GM21423 (cell line): ENCODE measurements at regions not wholly inside any gene's neighbourhood (a gene's known extent, or its start where the extent isn't known, plus 50 kb on each side); places are given as distances from the start of the nearest gene placed in this dataset.
A peak's percentile ranks its signal among the peaks of the same experiment; 100 is the strongest.
"Not testable (repeated sequence)": the region's sequence is repeated elsewhere in the genome, so short reads cannot be mapped to it uniquely, and the experiment has no call there.

Experiments used
- ATAC-seq: cut with Tn5 transposase; IDR thresholded peaks from one replicate; pipeline ENCODE4 v1.9.1; 2021; ENCODE audit warnings: mild to moderate bottlenecking, moderate library complexity; ENCODE audit not compliant: unreplicated experiment

- ATAC-seq, result no peak
These were observed 112.0 kb downstream of the ZNF648 start for GRCh38 chr1:181949500-181949899.

GRCh38 chr1:181948372-181948771 is 113.1 kb downstream of the ZNF648 start:
- ATAC-seq, result no peak

- ATAC-seq, result no peak
These were observed 114.1 kb downstream of the ZNF648 start for GRCh38 chr1:181947441-181947840.

- ATAC-seq, result peak; percentile 80
These were observed 124.5 kb downstream of the ZNF648 start for GRCh38 chr1:181936768-181937581.

GRCh38 chr1:181936269-181936668 is 125.2 kb downstream of the ZNF648 start:
- ATAC-seq, result peak; percentile 46

DNA sequence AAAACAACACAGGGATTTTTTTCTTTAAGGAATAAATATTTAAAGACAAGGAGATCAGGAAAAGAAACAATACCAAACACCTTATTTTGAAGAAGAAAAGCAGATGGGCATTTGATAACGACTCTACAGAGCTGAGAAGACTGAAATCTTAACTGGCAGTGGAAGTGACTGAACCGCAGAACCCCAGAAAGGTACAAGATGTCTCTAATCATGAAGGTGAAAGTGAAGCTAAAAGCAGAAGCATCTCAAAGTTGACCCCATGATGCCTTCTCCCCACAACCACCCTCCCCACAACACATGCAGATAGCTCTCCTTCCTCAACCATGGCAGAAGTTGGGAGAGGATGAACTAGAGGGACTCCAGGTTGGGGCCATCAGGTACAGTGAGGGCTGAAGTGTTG is 129.6 kb downstream of the ZNF648 start:
- ATAC-seq, result no peak

- ATAC-seq, result no peak
These were observed 131.3 kb downstream of the ZNF648 start for GRCh38 chr1:181930187-181930586.

GRCh38 chr1:181926697-181927096 is 134.8 kb downstream of the ZNF648 start:
- ATAC-seq, result no peak

DNA sequence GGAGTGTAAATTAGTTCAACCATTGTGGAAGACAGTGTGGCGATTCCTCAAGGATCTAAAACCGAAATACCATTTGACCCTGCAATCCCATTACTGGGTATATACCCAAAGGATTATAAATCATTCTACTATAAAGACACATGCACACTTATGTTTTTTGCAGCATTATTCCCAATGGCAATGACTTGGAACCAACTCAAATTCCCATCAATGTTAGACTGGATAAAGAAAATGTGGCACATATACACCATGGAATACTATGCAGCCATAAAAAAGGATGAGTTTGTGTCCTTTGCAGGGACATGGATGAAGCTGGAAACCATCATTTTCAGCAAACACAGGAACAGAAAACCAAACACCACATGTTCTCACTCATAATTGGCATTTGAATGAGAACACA is 137.5 kb downstream of the ZNF648 start:
- ATAC-seq, result not testable (repeated sequence)

DNA sequence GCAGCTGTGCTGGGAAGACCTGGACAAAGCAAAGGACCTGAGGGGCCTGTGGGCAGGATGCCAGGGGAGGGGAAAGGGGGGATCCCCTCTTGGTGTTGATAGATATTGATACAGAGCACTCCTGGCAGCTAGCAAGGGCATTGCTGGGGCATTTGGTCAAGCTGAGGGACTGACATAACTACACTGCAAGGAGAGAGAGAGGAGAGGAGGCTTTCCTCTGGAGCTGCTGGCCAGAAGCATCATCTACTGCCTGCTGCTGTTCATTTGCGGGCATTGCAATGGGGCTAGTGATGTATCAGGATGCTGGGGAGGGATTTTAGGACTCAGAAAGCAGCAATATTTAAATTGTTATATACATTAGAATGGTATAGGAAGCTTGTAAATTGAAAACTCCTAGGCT is 142.0 kb downstream of the ZNF648 start:
- ATAC-seq, result no peak

DNA sequence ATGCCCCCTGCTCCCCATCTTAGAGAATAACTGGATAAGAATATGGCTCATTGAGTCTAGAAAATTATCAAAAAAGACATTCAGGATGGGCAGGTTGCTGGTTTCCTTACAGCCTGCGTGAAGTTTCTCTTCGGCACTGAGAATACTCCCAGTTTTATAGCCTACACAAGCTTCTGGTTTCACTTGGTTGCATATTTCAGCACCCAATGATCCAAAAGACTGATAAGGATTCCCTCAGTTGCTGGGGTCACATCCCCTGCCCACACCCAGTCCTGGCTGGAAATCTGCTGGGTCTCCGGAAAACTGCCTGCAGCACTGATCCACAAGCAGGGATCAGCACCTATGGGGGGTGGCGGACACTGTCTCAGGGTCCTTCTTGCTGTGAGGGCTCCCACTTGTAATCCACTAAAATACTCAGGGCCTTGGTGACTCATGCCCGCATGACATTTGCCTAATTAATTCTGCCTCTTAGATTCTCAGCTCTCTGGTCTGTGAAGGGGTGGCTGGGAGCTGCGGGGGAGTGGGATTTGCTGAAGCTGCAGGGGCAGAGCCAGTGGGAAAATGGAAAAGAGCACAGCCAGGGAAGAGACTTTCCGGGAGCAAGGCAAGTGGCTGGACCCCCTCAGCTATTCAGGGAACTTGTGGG is 142.5 kb downstream of the ZNF648 start:
- no peak for ATAC-seq

DNA sequence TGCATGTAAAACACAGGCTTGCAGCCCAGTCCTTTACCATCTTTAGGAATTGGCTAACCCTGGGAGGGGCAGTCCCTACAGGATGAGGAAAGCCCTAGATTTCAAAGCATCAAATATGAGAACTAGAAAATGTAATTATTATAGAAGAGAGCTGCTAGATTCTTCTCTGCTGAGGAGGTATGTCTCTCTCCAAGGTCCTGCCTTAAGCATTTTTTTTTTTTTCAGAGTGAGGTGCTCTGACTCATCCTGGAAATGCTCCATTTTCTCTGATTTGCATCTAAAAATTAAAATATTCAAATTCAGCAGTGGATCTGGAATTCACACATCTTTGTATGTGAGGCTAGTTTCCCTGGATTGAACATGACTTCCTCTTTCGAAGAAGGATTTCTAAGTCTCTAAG is 149.8 kb downstream of the ZNF648 start:
- ATAC-seq, result no peak

DNA sequence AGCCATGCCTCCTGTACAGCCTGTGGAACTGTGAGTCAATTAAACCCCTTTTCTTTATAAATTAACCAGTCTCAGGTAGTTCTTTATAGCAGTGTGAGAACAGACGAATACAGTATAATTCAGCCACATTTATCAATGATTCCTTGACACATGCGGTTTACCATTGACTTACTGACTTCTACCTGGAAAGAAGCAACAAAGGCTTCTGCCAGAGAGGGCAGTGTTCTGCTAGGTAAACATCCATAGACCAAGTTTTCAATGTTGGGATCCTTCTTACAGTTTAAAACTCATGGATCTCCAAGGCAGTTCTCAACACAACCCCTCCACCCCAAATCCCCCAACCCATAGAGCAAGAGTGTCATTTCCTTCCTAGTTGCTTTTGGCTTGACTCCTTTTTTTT is 150.6 kb downstream of the ZNF648 start:
- no peak for ATAC-seq

DNA sequence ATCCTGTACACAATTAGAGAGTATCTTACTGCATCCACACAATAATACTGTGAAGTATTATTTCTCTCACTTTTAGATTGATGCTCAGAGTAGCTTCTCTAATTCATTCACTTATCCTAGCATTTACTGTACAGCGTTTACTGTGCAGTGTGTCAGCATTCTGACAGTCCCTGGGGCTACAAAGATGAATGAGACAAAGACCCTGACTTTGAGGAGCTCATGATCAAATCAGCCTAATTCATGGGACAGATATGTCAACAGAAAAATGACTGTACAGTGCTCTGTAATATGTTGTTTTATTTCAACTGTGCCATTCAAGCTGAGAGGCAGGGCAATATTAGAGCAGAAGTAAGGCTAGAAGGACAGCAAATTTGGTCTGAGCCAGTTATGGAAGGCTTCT is 152.5 kb downstream of the ZNF648 start:
- no peak for ATAC-seq

GRCh38 chr1:181906631-181907030 is 154.9 kb downstream of the ZNF648 start:
- ATAC-seq, result no peak

- no peak for ATAC-seq
These were observed 155.4 kb downstream of the ZNF648 start for GRCh38 chr1:181905944-181906597.

DNA sequence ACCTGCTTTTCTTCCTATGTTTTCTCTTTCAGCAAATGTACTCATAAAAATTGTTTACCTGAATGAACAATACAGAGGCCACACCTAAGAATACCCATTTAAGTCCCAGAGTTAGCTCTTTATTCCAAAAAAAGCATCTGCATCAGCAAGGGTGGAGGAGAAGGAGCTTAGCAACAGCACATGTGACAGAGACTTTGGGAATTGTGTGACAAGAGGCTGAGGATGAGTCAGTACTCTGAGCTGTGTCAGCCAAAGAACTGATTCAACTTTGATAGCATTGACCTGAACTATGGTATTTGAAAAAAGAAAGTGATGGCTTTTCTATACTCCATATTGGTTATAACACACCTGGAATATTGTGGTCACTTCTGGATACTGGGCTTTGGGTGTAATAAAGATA is 162.7 kb downstream of the ZNF648 start:
- no peak for ATAC-seq

DNA sequence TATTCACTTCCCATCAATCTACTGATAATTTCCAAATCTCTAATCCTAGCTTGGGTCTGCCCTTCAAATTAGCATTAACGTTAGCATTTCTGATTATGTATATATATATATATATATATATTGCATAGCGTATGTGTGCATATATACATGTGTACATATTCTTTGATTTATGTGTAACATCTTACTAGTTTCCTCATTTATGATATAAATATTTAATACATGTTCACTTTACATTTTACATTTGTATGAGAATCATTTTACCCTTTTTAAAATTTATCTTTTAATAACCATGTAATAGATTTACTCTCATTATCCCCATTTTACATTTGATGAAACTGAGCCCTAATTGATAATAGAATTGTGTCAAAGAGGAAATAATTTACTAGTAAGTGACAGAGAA is 164.7 kb downstream of the ZNF648 start:
- no peak for ATAC-seq

DNA sequence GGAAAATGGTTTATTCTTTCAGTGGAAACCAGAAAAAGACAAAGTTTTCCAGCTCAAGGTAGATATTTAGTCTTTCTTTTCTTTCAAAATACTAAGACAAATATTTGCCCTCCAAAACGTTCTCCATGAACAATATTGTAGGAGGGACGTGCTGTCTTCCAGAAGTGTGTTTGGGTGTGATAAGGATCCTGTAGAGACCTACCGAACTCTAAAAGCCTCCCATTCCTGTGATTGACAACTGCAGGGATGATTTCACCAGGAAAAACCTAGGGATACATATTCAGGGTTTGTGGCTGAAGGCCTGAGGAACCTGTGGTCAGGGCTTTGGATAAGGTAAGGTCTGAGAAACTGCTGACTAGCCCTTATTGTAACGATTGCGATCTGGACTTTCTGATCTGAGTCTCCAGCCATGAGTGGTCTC is 167.1 kb downstream of the ZNF648 start:
- no peak for ATAC-seq

- no peak for ATAC-seq
These were observed 167.6 kb downstream of the ZNF648 start for GRCh38 chr1:181893937-181894336.

DNA sequence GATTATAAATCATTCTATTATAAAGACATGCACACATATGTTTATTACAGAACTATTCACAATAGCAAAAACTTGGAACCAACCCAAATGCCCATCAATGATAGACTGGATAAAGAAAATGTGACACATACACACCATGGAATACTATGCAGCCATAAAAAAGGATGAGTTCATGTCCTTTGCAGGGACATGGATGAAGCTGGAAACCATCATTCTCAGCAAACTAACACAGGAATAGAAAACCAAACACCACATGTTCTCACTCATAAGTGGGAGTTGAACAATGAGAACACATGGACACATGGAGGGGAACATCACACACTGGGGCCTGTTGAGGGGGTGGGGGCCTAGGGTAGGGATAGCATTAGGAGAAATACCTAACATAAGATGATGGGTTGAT is 168.4 kb downstream of the ZNF648 start:
- ATAC-seq, result not testable (repeated sequence)

DNA sequence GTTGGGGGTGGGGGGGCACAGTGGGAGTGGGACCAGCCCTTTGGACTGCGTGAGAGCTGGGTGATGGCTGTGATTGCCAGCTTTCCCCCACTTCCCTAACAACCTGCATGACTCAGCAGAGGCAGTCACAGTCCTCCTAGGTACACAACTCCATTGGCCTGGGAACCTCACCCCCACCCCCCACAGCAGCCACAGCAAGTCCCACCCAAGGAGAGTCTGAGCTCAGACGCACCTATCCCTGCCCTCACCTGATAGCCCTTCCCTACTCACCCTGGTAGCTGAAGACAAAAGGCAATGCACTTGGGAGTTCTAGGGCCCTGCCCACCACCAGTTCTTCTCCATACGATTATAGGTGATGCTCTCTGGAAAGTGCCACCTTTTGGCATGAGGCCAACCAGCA is 188.9 kb downstream of the ZNF648 start:
- no peak for ATAC-seq
